Breast epithelium (tissue), 4 donors: ENCODE measurements at regions not wholly inside any gene's neighbourhood (a gene's known extent, or its start where the extent isn't known, plus 50 kb on each side); places are given as distances from the start of the nearest gene placed in this dataset.
"Not testable (repeated sequence)": the region's sequence is repeated elsewhere in the genome, so short reads cannot be mapped to it uniquely, and the experiment has no call there.

Experiments
- DNase-seq, 2 donors: peaks; one replicate each; pipeline ENCODE4 v3.0.0-alpha.2; 2019; ENCODE audit warnings: low spot score in 2 of 2
- H3K27ac ChIP-seq, 2 donors: fragments of 200-600 bp; sonication (generic) in 1 of 2; one replicate each; pipeline ENCODE4 v1.5.1; 2016 to 2019; ENCODE audit warnings: mild to moderate bottlenecking in 1 of 2
- H3K27me3 ChIP-seq, 2 donors: fragments of 200-600 bp; sonication (generic) in 1 of 2; one replicate each; pipeline versions ENCODE4 v1.5.1 to v1.6.0; 2017 to 2019; ENCODE audit warnings: control low read depth in 1 of 2, mild to moderate bottlenecking in 1 of 2
- H3K36me3 ChIP-seq: fragments of 200-600 bp; one replicate; pipeline ENCODE4 v1.5.1; 2019
- H3K4me1 ChIP-seq, 2 donors: fragments of 200-600 bp; sonication (generic); one replicate each; pipeline ENCODE4 v1.5.1; 2016 to 2019; ENCODE audit warnings: control low read depth in 1 of 2
- H3K4me3 ChIP-seq, 3 donors: fragments of 200-600 bp; sonication (generic); 1 replicate in 2 of 3; 2 replicates in 1 of 3; pipeline ENCODE4 v1.5.1; 2016 to 2019; ENCODE audit warnings: mild to moderate bottlenecking in 3 of 3, moderate library complexity in 2 of 3
- H3K9me3 ChIP-seq, 2 donors: fragments of 200-600 bp; sonication (generic) in 1 of 2; one replicate each; pipeline ENCODE4 v1.5.1; 2016 to 2019; ENCODE audit warnings: control low read depth in 1 of 2
- CTCF ChIP-seq, 3 donors: fragments of 450-650 bp; IDR thresholded peaks; one replicate each; pipeline ENCODE4 v1.5.1; 2016 to 2017; ENCODE audit warnings: antibody characterized with exemption in 3 of 3, mild to moderate bottlenecking in 3 of 3, moderate library complexity in 3 of 3
- POLR2A ChIP-seq: fragments of 450-650 bp; IDR thresholded peaks from one replicate; pipeline ENCODE4 v1.6.1; 2016; ENCODE audit warnings: antibody characterized with exemption, mild to moderate bottlenecking, moderate library complexity
- POLR2AphosphoS5 ChIP-seq, 3 donors: sonication (generic); formaldehyde crosslinking; IDR thresholded peaks; one replicate each; pipeline ENCODE4 v1.6.1; 2017; ENCODE audit warnings: antibody characterized with exemption in 3 of 3
- intact Hi-C: fragments of 100-400 bp; cut with DNase I; formaldehyde crosslinking; loops from one replicate; pipeline ENCODE4 v1.15.1; 2023; ENCODE audit warnings: low total_unique reads

DNA sequence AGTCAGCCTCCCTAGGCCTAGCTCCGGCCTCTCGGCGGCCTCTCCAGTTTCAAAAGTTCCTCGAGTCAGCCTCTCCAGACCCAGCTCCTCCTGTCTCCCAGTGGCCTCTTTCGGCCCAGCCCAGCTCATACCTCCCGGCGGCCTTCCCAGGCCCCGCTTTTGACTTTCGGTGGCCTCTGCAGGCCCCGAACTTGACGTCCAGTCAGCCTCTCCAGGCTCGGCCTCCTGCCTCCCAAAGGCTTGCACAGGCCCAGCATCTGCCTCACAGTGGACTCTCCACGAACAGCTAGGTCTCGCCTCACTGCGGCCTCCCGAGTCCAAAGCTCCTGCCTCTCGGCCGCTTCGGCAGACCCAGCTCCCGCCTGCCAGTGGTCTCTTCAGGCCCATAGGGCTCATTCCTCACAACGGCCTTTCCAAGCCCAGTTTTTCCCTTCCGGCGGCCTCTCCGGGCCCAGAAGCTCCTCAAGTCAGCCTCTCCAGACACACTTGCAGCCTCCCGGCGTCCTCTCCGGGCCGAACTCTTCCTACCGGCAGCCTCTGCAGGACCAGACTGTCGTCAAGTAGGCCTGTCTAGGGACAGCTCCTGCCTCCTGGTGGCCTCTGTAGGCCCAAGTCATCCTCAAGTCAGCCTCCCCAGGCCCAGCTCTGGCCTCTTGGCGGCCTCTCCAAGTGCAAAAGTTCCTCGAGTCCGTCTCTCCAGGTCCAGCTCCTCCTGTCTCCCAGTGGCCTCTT, 249.9 kb upstream of the ZNF722 start:
- H3K4me1 ChIP-seq, H3K27ac ChIP-seq, DNase-seq, H3K4me3 ChIP-seq, H3K27me3 ChIP-seq, intact Hi-C loops, H3K36me3 ChIP-seq: not testable (repeated sequence)
- peaks cover 7 to 14% of the 10 kb centered on the region in 2 donors for H3K9me3 ChIP-seq

GRCh38 chr7:63752446-63752845, 246.2 kb upstream of the ZNF722 start:
- H3K27ac ChIP-seq, intact Hi-C loops, H3K36me3 ChIP-seq: not testable (repeated sequence)

DNA sequence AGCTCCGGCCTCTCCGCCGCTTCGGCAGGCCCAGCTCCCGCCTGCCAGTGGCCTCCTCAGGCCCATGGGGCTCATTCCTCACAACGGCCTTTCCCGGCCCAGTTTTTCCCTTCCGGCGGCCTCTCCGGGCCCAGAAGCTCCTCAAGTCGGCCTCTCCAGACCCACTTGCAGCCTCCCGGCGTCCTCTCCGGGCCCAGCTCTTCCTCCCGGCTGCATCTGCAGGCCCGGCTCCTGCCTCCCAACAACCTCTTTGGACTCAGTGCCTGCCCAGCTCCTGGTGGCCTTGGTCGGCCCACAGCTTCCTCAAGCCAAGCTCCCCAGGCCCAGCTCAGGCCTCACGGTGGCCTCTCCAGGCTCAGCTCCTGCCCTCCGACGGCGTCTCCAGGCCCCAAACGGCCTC, 245.5 kb upstream of the ZNF722 start:
- peaks cover 7 to 14% of the 10 kb centered on the region in 2 donors for H3K9me3 ChIP-seq
- H3K4me3 ChIP-seq, H3K4me1 ChIP-seq, H3K36me3 ChIP-seq, DNase-seq, intact Hi-C loops, H3K27ac ChIP-seq, H3K27me3 ChIP-seq: not testable (repeated sequence)

More at GRCh38 chr7:63752446-63752845, 246.2 kb upstream of the ZNF722 start:
- H3K4me3 ChIP-seq, DNase-seq, H3K4me1 ChIP-seq, H3K27me3 ChIP-seq: not testable (repeated sequence)
- peaks cover 7 to 14% of the 10 kb centered on the region in 2 donors for H3K9me3 ChIP-seq

DNA sequence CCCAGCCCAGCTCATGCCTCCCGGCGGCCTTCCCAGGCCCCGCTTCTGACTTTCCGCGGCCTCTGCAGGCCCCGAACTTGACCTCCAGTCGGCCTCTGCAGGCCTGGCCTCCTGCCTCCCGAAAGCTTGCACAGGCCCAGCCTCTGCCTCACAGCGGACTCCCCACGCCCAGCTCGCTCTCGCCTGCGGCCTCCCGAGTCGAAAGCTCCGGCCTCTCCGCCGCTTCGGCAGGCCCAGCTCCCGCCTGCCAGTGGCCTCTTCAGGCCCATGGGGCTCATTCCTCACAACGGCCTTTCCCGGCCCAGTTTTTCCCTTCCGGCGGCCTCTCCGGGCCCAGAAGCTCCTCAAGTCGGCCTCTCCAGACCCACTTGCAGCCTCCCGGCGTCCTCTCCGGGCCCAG, 238.4 kb upstream of the ZNF722 start:
- H3K4me1 ChIP-seq, intact Hi-C loops, H3K4me3 ChIP-seq: not testable (repeated sequence)

GRCh38 chr7:63765541-63765940, 233.1 kb upstream of the ZNF722 start:
- H3K4me1 ChIP-seq, DNase-seq, H3K9me3 ChIP-seq, H3K4me3 ChIP-seq, intact Hi-C loops, H3K27me3 ChIP-seq, H3K36me3 ChIP-seq, H3K27ac ChIP-seq: not testable (repeated sequence)

More for the DNA sequence above, 238.4 kb upstream of the ZNF722 start:
- not testable (repeated sequence) for H3K27ac ChIP-seq, H3K36me3 ChIP-seq, H3K9me3 ChIP-seq, DNase-seq, H3K27me3 ChIP-seq

- H3K9me3 ChIP-seq, H3K27ac ChIP-seq, H3K36me3 ChIP-seq, H3K4me1 ChIP-seq, H3K27me3 ChIP-seq, DNase-seq, intact Hi-C loops, H3K4me3 ChIP-seq: not testable (repeated sequence)
Measured at GRCh38 chr7:63766197-63766596, 232.5 kb upstream of the ZNF722 start.

- DNase-seq, H3K27me3 ChIP-seq, H3K4me3 ChIP-seq, H3K27ac ChIP-seq, H3K36me3 ChIP-seq, H3K4me1 ChIP-seq, intact Hi-C loops: not testable (repeated sequence)
- H3K9me3 ChIP-seq, result peaks cover 9 to 16% of the 10 kb centered on the region in 2 donors
Measured at GRCh38 chr7:63770162-63770561, 228.5 kb upstream of the ZNF722 start.

GRCh38 chr7:63771389-63772085, 227.1 kb upstream of the ZNF722 start:
- H3K27ac ChIP-seq, H3K27me3 ChIP-seq, H3K9me3 ChIP-seq, intact Hi-C loops, H3K36me3 ChIP-seq, H3K4me1 ChIP-seq, DNase-seq, H3K4me3 ChIP-seq: not testable (repeated sequence)

GRCh38 chr7:63789378-63790176, 209.1 kb upstream of the ZNF722 start:
- TF ChIP-seq POLR2A (no peak), CTCF (IDR thresholded peaks at IDR 0.05) (no peak), POLR2AphosphoS5 (IDR thresholded peaks at IDR 0.05) (no peak)
- intact Hi-C loops, result no loop called here
- Histone ChIP-seq H3K36me3 (no peaks in the 10 kb centered on the region), H3K9me3 (peaks cover 17 to 25% of the 10 kb centered on the region in 2 donors), H3K27me3 (no peaks in the 10 kb centered on the region), H3K4me1 (no peaks in the 10 kb centered on the region), H3K27ac (no peak overlapping the region), H3K4me3 (peak overlapping the region in 1 of 3 donors; percentile 42)
- DNase-seq, result no peak

- peaks cover 17 to 25% of the 10 kb centered on the region in 2 donors for H3K9me3 ChIP-seq
- H3K4me1 ChIP-seq, H3K36me3 ChIP-seq, H3K27ac ChIP-seq, intact Hi-C loops, H3K27me3 ChIP-seq, DNase-seq: not testable (repeated sequence)
- H3K4me3 ChIP-seq, result peak overlapping the region in 1 of 3 donors; percentile 42
Measured at GRCh38 chr7:63790177-63790763, 208.4 kb upstream of the ZNF722 start.
